A549 (cell line): ENCODE measurements at regions not wholly inside any gene's neighbourhood (a gene's known extent, or its start where the extent isn't known, plus 50 kb on each side); places are given as distances from the start of the nearest gene placed in this dataset.

Source experiments
- ATAC-seq, 2 experiments: fragments of 200-7000 bp in 1 of 2; fragments of >200 bp in 1 of 2; cut with Nextera tagmentation in 1 of 2; cut with Tn5 transposase in 1 of 2; 3 replicates each; pipeline versions ENCODE4 v1.8.0 to v1.9.1; 2018 to 2020; ENCODE audit warnings: mild to moderate bottlenecking in 1 of 2, moderate library complexity in 1 of 2
- CTCF ChIA-PET: fragments of 300-600 bp; sonication (Branson Sonifier 250); formaldehyde crosslinking; extraction: SDS; loops from one replicate; lab custom pipeline; 2021; ENCODE audit warnings: antibody characterized with exemption, inconsistent platforms; lab: Yijun Ruan, JAX
- POLR2A ChIA-PET: fragments of 350-600 bp; formaldehyde crosslinking; extraction: SDS; loops from one replicate; lab custom pipeline; 2021; ENCODE audit warnings: antibody characterized with exemption, inconsistent platforms; lab: Yijun Ruan, JAX
- DNase-seq, 2 experiments: peaks; one replicate each; pipeline versions ENCODE4 v3.0.0 to v3.0.0-alpha.2; 2011 to 2016; ENCODE audit warnings: low read depth in 1 of 2, low spot score in 1 of 2
- FAIRE-seq: peaks from 2 replicates; lab custom pipeline; 2011; peaks lifted over from hg19 to GRCh38; lab: Jason Lieb, UNC
- H3K27ac ChIP-seq, 2 experiments: fragments of >200 bp; sonication (Bioruptor Twin); formaldehyde crosslinking; 3 replicates each; pipeline ENCODE4 v1.5.1; 2016 to 2017
- H3K4me1 ChIP-seq: fragments of >200 bp; sonication (Bioruptor Twin); formaldehyde crosslinking; 3 replicates; pipeline ENCODE4 v1.6.1; 2016
- H3K4me2 ChIP-seq: fragments of >200 bp; sonication (Bioruptor Twin); formaldehyde crosslinking; 3 replicates; pipeline ENCODE4 v1.6.1; 2016
- H3K4me3 ChIP-seq: fragments of >200 bp; sonication (Bioruptor Twin); formaldehyde crosslinking; 3 replicates; pipeline ENCODE4 v1.5.1; 2016
- H3K9me3 ChIP-seq: fragments of >200 bp; sonication (Bioruptor Twin); formaldehyde crosslinking; 3 replicates; pipeline ENCODE4 v1.6.1; 2016
- BCL3 ChIP-seq: fragments of >200 bp; sonication (Bioruptor Twin); formaldehyde crosslinking; IDR thresholded peaks from 3 replicates; pipeline ENCODE4 v1.6.1; 2016
- CEBPB ChIP-seq, 2 experiments: fragments of >200 bp in 1 of 2; sonication (Bioruptor Twin) in 1 of 2; formaldehyde crosslinking in 1 of 2; IDR thresholded peaks; 2 replicates each; pipeline ENCODE4 v1.6.1; 2012 to 2016
- CHD2 ChIP-seq: fragments of 150-350 bp; IDR thresholded peaks from 2 replicates; pipeline ENCODE4 v1.6.1; 2014; ENCODE audit warnings: low read length; ENCODE audit not compliant: partially characterized antibody
- CHD4 ChIP-seq: fragments of 200-600 bp; sonication (generic); IDR thresholded peaks from 2 replicates; pipeline ENCODE4 v1.6.1; 2016; ENCODE audit warnings: antibody characterized with exemption, mild to moderate bottlenecking, borderline replicate concordance
- E2F6 ChIP-seq: IDR thresholded peaks from 2 replicates; pipeline ENCODE4 v1.6.1; 2012; ENCODE audit warnings: low read depth, borderline replicate concordance
- EHF ChIP-seq: fragments of 250-450 bp; sonication (Bioruptor Pico); IDR thresholded peaks from 2 replicates; pipeline ENCODE4 v1.5.0; 2020; ENCODE audit warnings: mild to moderate bottlenecking
- FOXS1 ChIP-seq: fragments of 250-450 bp; sonication (Bioruptor Pico); IDR thresholded peaks from 2 replicates; pipeline ENCODE4 v1.5.0; 2020; ENCODE audit warnings: mild to moderate bottlenecking, moderate library complexity
- HOXB13 ChIP-seq: fragments of 250-450 bp; sonication (Bioruptor Pico); IDR thresholded peaks from 2 replicates; pipeline ENCODE4 v1.5.0; 2020; ENCODE audit warnings: low read depth, mild to moderate bottlenecking, moderate library complexity
- JUN ChIP-seq, 2 experiments: fragments of >200 bp; sonication (Bioruptor Twin); formaldehyde crosslinking; IDR thresholded peaks; 2 replicates in 1 of 2; 3 replicates in 1 of 2; pipeline ENCODE4 v1.6.1; 2016 to 2017
- KDM5A ChIP-seq: fragments of 200-600 bp; sonication (generic); IDR thresholded peaks from 2 replicates; pipeline ENCODE4 v1.6.1; 2016; ENCODE audit warnings: antibody characterized with exemption, mild to moderate bottlenecking
- MAZ ChIP-seq: fragments of 150-350 bp; IDR thresholded peaks from 2 replicates; pipeline ENCODE4 v1.6.1; 2014; ENCODE audit warnings: antibody characterized with exemption, low read depth, low read length, borderline replicate concordance
- NR3C1 ChIP-seq: fragments of >200 bp; sonication (Bioruptor Twin); formaldehyde crosslinking; IDR thresholded peaks from 3 replicates; pipeline ENCODE4 v1.6.1; 2017
- POLR2A ChIP-seq: IDR thresholded peaks from 2 replicates; pipeline ENCODE4 v1.6.1; 2012; ENCODE audit warnings: mild to moderate bottlenecking, low read length
- POLR2AphosphoS2 ChIP-seq: conservative IDR thresholded peaks from 2 replicates; pipeline ENCODE4 v1.6.1; 2012; ENCODE audit warnings: low read length, improper control_type of control experiment, inconsistent platforms
- RCOR1 ChIP-seq: fragments of 150-350 bp; IDR thresholded peaks from 2 replicates; pipeline ENCODE4 v1.6.1; 2014; ENCODE audit warnings: antibody characterized with exemption, low read length, low read depth
- RFX5 ChIP-seq: fragments of 450-650 bp; IDR thresholded peaks from 2 replicates; pipeline ENCODE4 v1.7.1; 2014; ENCODE audit warnings: antibody characterized with exemption, mild to moderate bottlenecking, moderate library complexity
- SREBF2 ChIP-seq: fragments of 450-650 bp; IDR thresholded peaks from 2 replicates; pipeline ENCODE4 v1.6.1; 2014; ENCODE audit warnings: mild to moderate bottlenecking, moderate library complexity
- TFCP2L1 ChIP-seq: fragments of 250-450 bp; sonication (Bioruptor Pico); IDR thresholded peaks from 2 replicates; pipeline ENCODE4 v1.5.0; 2021; ENCODE audit warnings: mild to moderate bottlenecking
- TP53 ChIP-seq: fragments of 250-450 bp; sonication (Bioruptor Pico); IDR thresholded peaks from 2 replicates; pipeline ENCODE4 v1.5.0; 2021; ENCODE audit warnings: mild to moderate bottlenecking, moderate library complexity
- USF2 ChIP-seq: fragments of 450-650 bp; IDR thresholded peaks from 2 replicates; pipeline ENCODE4 v1.6.1; 2014; ENCODE audit warnings: antibody characterized with exemption
- WGBS: methylation state at CpG from one replicate; pipeline ENCODE4 v1.1.6; 2017; ENCODE audit errors: missing lambda C conversion rate; 5-methylcytosine and 5-hydroxymethylcytosine counted together

GRCh38 chr2:146985753-146986152 lies 859.1 kb upstream of the ACVR2A start (continued):
- TF ChIP-seq E2F6 (no peak), POLR2AphosphoS2 (no peak), BCL3 (no peak), KDM5A (no peak), POLR2A (no peak), MAZ (no peak), SREBF2 (no peak), RFX5 (no peak), CEBPB (IDR thresholded peaks at IDR 0.05) (no peak), TP53 (CRISPR knock-in tag) (no peak)

- Histone ChIP-seq H3K4me1 (no peaks in the 10 kb centered on the region), H3K27ac (no peak overlapping the region), H3K4me3 (no peak overlapping the region)
- FAIRE-seq: no peak
- no peak for DNase-seq
- ATAC-seq: no peak
- TF ChIP-seq TFCP2L1 (CRISPR knock-in tag) (no peak), CHD2 (no peak), MAZ (no peak), CHD4 (no peak), E2F6 (no peak), FOXS1 (CRISPR knock-in tag) (no peak)
- TF ChIP-seq, all 56 proteins: peak for 0
- Histone ChIP-seq H3K9me3 (no peaks in the 10 kb centered on the region), H3K4me2 (no peak overlapping the region)
- POLR2A ChIA-PET: no interaction called here
- 4% methylated on average over 4 of the region's 4 CpGs for WGBS
- CTCF ChIA-PET: no interaction called here
Measured at GRCh38 chr2:146984014-146984413, 860.8 kb upstream of the ACVR2A start.

- FAIRE-seq (no peak), ATAC-seq (no peak)
- CTCF ChIA-PET: no interaction called here
Measured at GRCh38 chr2:146982393-146982846, 862.4 kb upstream of the ACVR2A start.

More at GRCh38 chr2:146982393-146982846, 862.4 kb upstream of the ACVR2A start:
- Histone ChIP-seq H3K9me3 (no peaks in the 10 kb centered on the region), H3K4me1 (no peaks in the 10 kb centered on the region), H3K4me2 (no peak overlapping the region), H3K27ac (no peak overlapping the region), H3K4me3 (no peak overlapping the region)
- 10% methylated on average over 2 of the region's 2 CpGs for WGBS
- DNase-seq: no peak
- no peak for TF ChIP-seq EHF (CRISPR knock-in tag)
- no peak for TF ChIP-seq FOXS1 (CRISPR knock-in tag)
- TF ChIP-seq RCOR1: no peak
- TF ChIP-seq E2F6: no peak
- no peak for TF ChIP-seq BCL3
- TF ChIP-seq MAZ: no peak
- TF ChIP-seq USF2: no peak
- TF ChIP-seq POLR2A: no peak
- no peak for TF ChIP-seq TP53 (CRISPR knock-in tag)
- TF ChIP-seq HOXB13 (CRISPR knock-in tag): no peak
- no peak for TF ChIP-seq JUN (IDR thresholded peaks at IDR 0.05)
- no peak for TF ChIP-seq NR3C1
- POLR2A ChIA-PET: no interaction called here
